ENCODE measurements at regions not wholly inside any gene's neighbourhood (a gene's known extent, or its start where the extent isn't known, plus 50 kb on each side); places are given as distances from the start of the nearest gene placed in this dataset.

DNA sequence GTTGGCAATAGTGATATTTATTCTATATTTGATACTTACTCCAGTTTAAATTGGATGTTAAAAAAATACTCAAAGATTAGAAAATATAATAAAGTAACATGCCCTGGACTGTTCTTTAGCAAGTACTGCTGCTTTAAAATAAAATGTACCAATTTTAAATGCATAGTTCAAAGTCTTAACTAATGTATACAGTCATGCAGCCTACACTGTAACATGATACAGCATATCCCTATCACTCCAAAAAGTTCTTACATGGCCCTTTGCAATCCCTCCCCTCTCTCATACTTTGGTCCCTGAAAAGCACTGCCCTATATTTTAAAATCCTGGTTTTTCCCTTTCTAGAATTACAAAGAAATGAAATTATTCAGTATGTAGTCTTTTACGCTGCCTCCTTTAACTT is 726.6 kb downstream of the LTN1 start:
- DNase-seq: no peak

DNA sequence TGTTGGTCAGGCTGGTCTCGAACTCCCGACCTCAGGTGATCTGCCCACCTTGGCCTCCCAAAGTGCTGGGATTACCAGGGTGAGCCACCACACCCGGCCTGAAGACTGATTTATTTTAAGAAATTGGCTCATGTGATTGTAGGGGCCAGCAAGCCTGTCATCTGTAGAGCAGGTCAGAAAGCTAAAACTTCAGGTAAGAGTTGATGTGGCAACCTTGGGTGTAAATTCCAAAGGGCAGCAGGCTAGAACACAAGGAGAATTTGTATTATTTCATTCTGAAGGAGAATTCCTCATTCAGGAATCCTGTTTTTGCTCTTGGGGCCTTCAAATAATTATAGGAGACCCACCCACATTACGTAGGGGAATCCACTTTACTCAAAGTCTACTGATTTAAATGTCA is 728.7 kb downstream of the LTN1 start:
- DNase-seq: no peak

DNA sequence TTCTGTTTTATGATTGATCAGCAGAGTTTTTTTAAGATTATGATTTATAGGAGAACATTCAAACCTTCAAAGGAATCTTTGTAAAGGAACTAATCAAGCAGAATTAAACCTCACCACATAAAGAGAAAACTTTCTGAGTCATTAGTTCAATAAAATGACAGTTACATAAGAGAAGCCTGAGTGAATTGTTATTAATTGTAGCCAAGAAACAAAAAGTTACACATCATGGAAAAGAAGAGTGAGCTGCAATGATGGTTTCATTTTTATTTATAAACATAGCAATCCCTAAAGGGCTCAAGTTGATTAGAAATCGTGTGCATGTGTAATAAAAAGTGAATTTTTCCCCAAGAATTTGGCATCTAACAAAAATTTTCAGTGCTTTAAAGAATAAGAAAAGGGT is 731.4 kb downstream of the LTN1 start:
- DNase-seq: no peak

DNA sequence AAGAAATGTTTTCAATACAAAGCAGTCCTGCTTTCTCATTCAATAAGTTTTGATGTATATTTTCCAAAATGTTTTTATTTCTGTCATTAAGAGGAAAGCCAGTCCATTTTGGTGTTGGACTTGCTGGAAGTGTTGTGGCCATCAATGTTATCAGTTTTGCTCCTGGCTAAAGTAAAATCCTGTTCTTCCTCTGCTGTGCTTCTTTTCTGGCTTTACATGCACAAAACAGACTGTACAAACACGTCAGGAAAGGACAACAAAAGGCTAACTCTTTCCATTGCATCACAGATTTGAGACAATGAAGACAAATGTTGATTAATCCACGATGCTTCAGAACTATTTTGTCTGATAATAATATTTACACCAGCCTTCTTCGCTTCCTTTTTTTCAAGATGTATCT is 735.4 kb downstream of the LTN1 start:
- no peak for DNase-seq

DNA sequence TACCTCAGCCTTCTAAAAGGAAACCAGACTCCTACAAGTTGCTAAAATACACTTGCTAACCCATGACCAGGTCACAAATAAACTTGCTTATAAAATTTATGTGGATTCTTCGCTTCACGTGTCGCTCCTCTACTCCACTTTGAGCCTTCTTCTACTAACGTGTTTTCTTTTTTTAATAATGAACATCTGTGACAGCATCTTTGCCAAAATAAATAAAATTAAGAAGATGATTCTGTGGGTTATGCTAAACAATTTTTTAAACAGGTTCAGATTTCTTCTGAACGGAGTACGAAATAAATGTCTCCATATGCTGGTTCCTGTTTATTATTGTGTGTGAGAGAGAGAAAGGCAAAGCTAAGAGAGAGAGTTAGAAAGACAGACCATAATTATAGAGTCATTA is 735.8 kb downstream of the LTN1 start:
- DNase-seq: no peak

DNA sequence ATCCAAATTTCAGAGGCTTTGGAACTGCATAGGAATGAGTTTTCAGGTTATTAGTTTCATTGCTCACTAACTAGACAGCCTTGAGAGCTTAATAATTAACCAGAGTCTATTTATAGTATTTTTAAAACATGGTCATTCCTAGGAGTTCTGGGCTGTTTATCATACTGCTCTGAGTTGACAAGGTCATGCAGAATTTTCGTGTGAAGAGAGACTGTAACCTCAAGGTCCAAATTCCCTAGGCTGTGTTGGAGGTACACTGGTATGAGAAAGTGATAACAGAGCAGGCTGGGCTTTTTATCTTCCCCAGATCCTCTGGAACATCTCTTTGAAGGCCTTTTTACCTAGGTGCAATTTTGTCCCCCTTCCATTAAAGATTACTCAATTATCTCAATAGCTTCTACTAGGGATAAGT is 736.3 kb downstream of the LTN1 start:
- no peak for DNase-seq

DNA sequence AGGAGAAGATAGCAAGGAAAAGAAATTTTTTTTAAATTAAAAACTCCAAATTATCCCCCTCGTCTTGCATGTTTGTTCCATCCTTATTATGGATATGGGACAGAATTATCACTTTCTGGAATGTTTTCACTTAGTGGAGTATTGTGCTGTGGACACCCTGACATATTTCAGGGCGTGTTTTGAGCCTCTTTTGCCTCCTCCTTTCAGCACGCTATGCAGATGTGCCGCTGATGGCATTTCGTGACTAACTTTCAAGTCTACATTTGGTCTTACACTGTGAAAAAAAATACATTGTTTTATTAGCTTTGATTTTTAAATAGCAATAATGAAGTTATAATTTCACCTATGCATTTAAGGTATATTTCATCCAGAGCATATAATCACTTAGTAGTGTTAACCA is 738.7 kb downstream of the LTN1 start:
- DNase-seq: no peak

DNA sequence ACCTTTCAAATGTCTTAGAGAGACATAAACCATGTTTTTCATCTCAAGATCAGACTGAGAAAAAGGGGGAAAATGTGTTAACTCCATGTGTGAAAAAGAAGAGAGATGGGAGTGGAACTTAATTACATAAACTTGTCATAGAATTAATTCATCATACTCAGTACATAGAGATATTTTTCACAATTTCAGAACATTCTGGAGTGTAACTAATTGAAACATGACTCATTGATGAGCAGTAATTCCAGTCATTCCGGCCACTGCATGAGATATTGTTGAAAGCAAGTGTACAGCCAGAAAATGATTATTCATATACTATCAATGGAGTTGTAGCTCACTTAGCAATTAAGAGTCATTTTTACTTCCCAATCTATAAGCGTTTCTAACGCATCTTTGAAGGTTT is 739.3 kb downstream of the LTN1 start:
- no peak for DNase-seq

DNA sequence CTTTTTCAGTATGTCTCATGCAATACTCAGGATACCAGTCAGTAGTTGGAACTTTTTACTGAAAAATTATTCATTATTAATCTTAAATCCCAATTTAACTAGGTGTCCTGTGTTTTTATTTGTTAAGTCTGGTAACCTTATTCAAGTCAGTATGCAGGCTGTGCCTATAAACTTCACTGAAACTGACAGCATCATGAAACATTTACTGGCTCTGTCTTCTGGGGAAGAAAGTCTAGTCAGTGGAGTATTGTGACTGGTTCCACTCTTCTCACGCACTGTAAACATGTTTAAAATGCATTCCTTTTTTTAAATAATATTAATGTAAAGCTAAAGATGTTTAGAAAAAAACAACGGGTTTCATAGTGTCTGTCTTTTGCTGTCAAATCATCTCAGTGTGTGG is 739.7 kb downstream of the LTN1 start:
- DNase-seq: no peak

DNA sequence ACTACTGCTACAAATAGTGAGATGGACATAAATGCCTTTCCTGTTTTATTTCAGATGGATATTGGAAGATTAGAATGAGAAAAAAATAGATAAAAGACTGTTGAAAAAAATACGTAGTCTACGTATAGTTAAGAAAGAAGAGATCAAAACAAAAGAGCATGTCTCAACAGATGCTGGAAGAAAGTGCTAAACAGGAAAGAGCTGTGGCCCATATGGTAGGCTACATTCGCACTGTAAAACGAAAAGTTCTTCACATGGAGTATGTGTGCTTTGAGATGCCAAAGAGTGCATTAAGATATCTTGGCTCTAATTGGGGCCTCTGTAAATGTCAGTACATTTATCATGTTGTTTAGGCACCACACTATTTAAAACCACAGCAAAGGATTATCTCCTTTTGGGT is 741.7 kb downstream of the LTN1 start:
- DNase-seq: no peak

DNA sequence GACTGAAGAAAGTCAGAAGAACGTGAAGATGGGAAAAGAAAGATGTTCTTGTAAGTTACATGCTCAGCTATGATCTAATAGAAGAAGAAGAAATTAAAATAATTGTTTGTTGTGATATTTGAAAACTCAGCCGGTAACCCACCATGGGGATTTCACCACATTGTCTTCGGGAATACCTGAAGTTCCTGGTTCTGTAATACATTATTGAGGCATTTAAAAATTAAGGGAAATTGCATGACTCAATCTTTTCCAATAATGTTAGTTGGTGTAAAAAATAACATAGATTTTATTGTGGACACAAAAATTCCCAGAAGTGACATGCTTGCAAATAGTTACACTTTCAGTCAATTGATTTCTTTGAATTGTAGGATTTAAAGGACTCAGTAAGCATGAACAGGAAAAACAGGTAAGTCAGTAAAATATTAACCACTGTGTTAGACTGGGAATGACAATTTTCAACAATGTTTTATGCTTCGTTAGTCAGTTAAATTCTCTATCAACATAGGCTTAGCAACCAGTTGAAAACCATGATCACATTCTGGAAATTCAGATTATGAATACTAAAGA is 745.1 kb downstream of the LTN1 start:
- no peak for DNase-seq

DNA sequence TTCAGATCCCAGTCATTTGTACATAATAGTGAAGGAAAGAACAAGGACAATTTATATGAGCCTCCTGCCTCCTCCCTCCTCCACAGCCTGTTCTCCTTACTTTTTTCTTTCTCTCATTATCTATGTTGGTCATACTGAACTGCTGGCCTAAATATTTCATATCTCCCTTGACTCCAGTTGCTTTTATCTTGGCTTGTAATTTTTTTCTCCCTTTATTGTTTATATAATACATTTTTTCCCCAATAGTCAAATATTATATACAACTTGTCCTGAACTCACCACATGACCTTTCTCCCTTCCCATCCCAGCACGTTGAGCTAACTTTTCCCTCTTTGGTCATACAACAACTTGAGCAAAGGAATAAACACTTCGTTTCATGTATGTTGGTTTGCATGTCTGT is 752.1 kb downstream of the LTN1 start:
- DNase-seq: no peak

DNA sequence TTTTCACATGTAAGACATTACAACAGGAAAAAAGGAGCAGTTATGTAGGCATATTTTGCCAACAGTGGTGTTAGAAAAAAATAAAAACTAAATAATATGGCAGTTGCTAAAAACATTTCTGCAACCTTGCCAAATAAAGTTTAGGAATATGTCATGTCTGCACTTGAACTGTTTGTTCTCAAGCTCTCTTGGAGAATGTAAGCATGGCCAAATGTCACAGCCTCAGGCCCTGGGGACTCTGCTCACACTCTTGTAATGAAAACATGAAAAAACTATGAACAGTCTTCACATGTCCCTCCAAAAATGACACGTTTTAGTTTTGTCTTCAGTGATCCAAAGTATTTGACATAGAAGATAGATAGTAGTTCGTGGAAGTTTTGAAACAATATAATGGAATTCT is 753.3 kb downstream of the LTN1 start:
- no peak for DNase-seq

DNA sequence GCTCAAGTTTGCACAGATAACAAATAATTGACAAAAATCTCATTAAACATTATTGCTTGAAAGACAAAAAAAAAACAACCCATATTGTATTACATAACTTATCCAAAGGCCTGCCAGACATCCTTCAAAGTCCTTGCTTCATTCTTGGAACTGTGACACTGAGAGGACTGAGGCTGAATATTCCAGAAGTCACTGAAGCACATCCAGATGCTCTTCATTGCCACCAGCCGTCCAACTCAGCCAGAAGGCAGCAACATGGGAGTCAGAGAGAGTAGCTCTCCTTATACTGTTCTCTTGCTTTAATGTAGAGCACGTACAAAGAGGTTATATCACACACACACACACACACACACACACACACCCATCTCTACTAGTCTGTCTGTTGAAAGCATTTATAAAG is 755.0 kb downstream of the LTN1 start:
- no peak for DNase-seq

DNA sequence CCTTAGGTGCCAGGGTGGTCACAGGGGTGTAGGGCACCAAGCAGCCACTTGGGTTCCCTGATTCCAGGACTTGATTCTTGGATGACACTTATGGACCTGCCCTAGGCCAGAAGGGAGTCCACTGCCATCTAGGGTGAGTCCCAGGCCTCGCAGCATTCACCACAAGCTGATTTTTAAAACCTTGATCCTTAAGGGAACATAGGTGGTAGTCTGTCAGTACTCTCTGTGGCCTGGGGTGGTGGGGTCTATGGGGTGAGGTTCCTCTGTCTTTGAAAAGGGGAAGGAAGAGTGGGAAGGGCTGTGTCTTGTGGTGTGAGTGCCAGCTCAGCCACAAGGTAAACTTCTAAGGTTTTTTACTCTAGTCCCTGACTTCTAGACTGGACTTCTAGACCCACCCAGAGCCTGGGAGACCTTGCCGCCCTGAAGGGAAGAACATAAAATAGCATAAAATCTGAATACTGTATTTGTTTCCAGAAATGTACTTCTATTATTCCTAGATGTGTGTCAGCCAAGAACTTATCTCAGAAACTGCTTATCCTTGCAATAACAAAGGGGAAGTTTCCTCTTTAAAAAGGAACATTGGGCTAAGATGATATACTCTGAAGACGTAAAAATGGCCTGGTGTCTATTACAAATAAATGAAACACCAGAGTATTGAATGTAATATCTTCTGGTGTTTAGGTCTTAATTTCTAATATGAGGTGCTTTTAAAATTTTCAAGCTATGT is 757.3 kb downstream of the LTN1 start:
- no peak for DNase-seq

DNA sequence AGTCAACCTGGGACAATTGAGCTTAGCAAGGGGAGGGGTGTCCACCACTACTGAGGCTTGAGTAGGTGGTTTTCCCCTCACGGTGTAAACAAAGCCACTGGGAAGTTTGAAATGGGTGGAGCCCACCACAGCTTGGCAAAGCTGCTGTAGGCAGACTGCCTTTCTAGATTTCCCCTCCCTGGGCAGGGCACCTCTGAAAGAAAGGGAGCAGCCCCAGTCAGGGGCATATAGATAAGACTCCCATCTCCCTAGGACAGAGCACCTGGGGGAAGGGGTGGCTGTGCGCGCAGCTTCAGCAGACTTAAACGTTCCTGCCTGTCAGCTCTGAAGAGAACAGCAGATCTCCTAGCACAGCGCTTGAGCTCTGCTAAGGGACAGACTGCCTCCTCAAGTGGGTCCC is 758.4 kb downstream of the LTN1 start:
- no peak for DNase-seq

DNA sequence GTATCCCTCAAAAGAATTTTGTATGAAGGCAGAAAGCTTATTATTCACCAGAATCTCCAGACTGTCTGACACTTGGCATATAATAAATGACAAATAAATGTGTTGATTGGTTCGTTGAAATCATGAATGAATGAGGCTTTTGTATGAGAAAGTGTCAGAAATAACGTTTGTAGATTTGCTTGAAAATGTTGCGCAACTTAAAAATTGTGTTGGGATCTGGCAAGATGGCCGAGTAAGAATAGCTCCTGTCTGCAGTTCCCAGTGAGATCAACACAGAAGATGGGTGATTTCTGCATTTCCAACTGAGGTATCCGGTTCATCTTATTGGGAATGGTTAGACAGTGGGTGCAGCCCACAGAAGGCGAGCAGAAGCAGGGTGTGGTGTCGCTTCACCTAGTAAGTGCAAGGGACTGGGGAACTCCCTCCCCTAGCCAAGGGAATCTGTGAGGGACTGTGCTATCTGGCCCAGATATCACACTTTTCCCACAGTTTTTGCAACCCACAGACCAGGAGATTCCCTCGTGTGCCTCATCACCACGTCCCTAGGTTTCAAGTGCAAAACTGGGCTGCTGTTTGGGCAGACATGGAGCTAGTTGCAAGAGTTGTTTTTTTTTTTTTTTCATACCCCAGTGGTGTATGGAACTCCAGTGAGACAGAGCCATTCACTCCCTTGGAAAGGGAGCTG is 759.0 kb downstream of the LTN1 start:
- DNase-seq: no peak

DNA sequence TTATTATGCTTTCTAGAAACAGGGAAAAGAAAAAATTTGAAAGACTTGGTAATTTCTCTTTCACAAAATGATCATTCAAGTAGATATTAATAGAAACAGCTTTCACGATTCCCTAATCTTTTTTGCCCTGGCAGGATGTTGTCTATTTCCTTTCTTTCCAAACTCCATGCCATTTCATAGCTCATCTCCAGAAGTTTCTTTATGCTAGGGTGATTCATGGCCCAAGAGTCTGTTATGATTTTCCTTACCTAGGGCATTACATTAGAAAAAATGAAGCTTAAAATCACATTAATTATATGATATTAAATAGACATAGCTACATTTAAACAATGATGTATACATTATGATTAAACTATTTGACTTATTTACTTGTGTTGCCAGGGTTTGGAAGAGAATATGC is 762.1 kb downstream of the LTN1 start:
- DNase-seq: no peak

DNA sequence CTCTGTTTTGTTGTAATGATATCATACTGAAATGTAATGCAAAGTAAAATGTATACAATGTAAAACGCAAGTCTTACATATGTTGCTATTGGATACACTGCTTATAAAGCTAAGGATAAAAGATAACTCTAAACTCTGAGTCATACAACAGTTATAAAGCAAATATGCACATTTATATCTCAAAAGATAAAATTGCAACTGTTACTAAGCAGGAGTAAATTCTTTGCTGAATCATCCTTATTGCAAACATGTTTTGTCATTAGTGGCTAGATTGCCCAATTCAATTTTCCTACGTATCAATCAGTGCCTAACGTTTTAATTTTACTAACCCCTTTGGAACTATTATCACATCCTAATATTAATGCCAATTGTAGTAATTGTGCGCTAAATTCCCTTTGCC is 762.9 kb downstream of the LTN1 start:
- no peak for DNase-seq

DNA sequence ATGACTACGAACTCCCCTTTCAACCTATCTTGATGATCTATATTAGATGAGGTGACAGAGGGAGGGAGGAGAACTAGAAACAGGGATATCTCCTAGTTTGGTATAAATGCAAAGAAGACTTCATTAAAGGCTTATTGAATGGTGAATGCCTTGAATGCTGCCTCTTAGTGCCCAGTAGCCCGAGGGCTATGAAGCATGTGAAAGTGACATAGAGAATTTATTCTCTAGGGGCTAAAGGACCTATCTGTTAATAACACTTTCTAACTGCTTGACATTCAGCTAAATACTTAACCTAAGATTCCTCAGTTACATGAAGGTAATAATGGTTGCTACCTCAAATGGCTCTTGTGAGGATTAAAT is 764.1 kb downstream of the LTN1 start:
- no peak for DNase-seq

DNA sequence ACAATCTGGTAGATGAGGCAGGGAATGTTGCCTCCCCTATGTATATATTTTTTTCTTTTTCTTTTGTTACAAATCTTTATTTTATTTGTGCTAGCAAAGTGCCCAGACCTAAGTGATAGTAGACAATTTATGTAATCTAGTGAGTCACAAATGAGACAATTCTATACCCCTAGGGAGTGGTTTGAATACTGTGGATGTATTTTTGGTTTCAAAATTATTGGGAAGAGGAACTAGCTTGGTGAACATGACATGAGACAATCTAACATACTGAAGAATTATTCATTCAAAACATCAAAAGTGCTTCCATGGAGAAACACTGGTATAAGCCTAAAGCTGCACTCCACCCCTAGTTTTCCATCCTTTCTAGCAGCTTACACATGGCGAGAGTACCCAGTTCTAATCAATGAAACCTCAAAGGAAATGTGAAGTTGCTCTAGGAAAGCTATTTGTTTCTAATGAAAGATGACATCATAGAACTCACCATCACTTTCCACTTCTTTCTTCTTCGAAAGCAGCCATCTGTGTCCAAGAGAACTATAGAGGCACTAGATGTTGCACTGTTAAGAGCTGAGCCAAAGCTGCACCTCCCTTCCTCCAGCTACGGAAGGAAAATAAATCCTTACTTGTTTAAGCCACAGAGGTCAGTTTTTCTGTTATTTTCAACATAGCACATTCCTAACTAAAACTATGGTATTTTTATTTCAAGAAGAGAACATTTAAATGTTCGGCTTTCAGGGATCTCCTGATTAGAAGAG is 764.6 kb downstream of the LTN1 start:
- DNase-seq: no peak

DNA sequence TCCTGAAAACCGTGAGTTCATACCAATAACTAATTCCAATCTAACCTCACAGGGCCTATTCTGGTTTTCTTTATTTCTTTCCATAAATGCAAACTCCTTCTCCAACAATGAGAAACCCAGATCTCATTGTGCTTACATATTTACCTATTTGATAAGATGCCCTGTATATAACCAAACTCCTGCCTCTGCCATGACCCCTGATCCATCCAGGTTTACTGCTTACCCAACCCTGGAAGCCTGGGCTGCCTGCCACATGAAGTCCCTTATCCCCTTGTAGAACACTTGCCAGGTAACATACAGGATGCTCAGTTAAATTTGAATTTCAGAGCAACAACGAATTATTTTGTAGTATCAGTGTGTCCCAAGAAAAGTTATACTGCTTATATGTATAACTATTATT is 766.1 kb downstream of the LTN1 start:
- DNase-seq: no peak

DNA sequence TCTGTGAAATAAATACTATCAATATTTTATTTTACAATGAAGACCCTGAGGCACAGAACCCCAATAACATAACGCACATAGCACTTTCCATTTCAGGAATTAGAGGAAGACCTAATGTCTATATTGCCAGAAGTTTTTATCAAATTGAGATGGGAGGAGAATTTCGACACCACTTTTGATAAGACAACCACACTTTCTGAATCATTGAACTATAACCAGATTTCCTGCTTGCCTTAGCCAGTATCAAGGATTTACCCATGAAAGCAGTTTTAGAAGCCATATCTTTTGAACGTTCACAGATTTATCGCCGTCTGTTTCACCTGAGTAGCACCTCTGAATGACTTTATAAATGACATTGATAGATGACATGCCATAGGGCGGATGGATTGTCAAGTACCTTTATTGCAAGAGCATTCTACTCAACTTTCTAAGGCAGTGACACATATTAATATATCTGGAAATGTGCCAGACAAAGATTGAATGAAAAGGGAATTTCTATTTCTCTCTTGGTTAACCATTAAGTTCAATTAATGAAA is 768.4 kb downstream of the LTN1 start:
- no peak for DNase-seq
